Ecto neural progenitor cell (in vitro differentiated cells): ENCODE measurements at regions not wholly inside any gene's neighbourhood (a gene's known extent, or its start where the extent isn't known, plus 50 kb on each side); places are given as distances from the start of the nearest gene placed in this dataset.

Source experiments
- DNase-seq: peaks from one replicate; pipeline ENCODE4 v3.0.0-alpha.2; 2018; ENCODE audit warnings: low spot score

- peak; percentile 10 for DNase-seq
Observed at GRCh38 chr1:30316056-30316455, 407.3 kb downstream of the MATN1 start.

DNA sequence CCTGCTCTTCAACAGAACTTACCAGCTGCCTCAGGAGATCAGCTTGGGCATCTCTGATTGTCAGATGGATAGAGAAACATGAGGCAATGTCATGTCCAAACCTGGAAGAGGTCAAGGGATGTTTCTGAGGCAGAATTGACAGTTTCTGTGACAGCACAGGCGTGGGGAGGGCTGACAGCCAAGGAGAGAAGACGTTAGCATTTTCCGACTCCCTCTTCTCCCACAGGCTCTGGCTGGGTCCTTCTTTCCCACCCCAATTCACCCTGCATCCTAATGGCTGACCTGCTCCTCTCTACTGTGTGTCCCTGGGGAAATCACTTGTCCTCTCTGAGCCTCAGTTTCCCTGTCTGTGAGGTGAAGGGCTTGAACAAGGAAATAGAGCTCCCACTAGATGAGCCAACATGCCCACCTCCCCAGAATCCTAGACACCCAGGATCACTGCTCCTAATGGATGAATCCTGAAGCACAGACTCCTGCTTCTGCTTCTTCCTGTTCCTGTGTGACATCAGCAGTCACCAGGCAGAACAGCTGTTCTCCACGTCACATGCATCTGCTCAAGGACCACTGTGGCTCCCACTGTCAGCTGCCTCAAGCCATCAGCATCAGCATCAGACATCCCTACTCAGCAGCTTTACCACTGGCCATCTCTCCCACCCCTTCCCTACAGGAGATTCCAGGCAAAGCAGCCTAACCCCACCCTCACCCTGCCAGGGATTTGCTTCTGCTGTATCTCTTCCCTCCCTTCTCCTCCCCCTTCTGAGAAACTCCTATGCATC lies 408.0 kb downstream of the MATN1 start:
- peak; percentile 32 for DNase-seq

DNA sequence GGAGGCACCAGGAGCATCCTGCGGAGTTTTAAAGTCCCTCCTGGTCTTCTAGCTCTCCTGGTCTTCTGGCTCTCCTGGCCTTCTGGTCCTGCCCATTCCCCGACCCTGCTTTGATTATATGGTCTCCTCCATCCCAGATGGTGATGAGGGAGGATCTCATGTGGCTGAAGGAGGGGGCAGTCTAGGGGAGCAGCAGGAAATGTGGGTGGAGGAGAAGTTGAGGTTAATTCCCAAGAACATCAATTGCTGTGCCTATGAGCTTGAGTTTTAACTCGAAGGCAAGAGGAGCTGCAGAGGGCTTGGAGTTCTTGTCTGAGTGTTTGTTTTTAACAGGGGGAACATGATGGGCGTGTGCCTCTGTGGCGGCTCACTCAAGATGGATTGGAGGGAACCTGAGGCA lies 408.8 kb downstream of the MATN1 start:
- DNase-seq: no peak

GRCh38 chr1:30313584-30313983 lies 409.8 kb downstream of the MATN1 start:
- DNase-seq: no peak

GRCh38 chr1:30313176-30313575 lies 410.2 kb downstream of the MATN1 start:
- peak; percentile 36 for DNase-seq

DNA sequence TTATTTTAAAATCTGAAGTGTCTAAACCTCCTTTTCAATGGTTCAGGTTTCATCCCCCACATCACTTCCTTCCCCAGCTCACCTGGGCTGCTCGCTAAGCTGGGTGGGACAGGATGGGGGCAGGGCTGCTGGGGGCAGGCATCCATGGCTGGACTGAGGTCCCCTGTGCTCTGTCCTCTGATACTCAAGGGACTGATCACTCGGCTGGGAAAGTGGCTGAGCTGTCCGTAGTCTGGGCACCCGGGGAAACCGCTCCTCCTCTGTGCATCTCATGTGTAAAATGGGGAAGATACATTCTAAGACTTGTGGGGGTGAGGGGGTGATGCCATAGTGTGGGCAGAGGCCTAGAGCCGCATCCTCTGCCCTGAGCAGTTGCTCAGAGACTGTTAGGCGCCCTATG lies 411.2 kb downstream of the MATN1 start:
- DNase-seq: peak; percentile 35

- peak; percentile 22 for DNase-seq
Observed at GRCh38 chr1:30311749-30312148, 411.6 kb downstream of the MATN1 start.

DNA sequence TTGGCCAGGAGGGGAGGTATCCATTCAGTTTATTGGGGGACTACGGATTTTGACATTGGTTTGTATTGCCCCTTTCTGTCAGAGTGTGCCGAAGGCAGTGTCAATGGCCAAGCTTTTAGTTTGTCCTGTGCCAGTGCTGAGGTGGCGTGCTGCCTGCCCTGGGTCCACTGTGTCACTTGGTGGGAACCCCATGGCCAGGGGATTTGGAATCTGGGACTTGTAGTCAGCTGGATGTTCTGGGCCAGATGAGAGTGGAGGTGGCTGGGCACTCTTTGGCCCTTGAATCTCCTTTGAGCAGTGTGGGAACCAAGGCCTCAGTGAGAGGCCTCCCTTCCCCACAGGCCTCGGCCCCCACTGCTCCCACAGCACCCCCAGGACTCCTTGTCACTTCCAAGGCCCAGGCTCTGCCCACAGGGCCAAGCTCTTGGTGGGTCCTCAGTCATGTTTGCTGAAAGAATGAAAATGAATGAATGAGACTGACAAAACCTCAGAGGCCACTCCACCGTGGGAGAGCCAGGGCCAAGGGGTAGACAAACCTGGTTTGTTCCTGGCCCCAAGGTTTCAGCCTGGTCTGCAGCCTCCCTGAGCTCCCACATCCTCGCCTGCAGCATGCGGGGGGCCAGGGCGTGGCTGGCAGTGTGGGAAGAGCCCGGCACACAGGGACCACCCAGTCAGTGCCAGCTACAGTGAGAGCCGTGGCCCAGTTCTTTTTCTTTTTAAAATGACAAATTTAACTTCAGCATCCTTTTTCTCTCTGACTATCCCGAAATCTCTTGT lies 412.2 kb downstream of the MATN1 start:
- no peak for DNase-seq

DNA sequence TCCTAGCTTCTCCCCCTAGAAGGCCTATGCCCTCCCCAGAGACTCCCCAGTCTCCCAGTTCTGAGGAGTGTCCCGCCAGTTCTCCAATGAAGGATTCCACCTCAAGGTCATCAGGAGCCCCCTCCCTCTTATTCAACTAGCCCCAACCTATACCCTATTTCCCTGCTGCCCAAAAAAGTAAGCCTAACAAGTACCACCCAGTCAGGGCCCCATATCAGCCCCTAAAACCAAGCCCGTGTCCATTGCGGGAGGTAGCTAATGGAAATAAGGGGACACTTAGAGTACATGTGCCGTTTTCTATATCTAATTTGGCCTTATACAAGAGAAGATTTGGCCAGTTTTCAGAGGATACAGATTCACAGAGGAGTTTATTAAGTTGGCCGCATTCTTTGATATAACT lies 416.2 kb downstream of the MATN1 start:
- peak; percentile 14 for DNase-seq

- DNase-seq: no peak
Observed at GRCh38 chr1:30305519-30305918, 417.9 kb downstream of the MATN1 start.

GRCh38 chr1:30305061-30305460 lies 418.3 kb downstream of the MATN1 start:
- DNase-seq: no peak

GRCh38 chr1:30304080-30304479 lies 419.3 kb downstream of the MATN1 start:
- peak; percentile 14 for DNase-seq

- DNase-seq: peak; percentile 15
Observed at GRCh38 chr1:30303387-30303786, 420.0 kb downstream of the MATN1 start.

DNA sequence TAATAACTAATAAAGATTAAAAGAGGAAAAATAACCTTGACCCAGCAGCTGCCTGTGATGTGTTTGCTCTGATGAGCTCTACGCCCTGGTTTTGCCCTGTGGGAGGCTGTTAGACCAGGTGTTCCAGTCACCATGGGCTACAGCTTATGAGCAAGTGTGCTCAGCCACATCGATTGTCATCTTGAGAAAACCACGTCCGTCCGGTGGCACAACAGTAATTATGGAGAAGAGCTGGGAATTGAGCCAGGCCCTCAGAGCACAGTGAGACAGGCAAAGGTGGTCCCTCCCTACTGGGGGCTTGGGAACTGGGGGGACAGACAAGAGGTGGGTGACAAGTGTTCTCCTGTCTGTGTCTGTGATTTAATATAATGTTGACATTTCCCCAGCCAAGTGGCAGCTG lies 420.5 kb downstream of the MATN1 start:
- DNase-seq: peak; percentile 21

GRCh38 chr1:30300669-30301068 lies 422.7 kb downstream of the MATN1 start:
- no peak for DNase-seq

DNA sequence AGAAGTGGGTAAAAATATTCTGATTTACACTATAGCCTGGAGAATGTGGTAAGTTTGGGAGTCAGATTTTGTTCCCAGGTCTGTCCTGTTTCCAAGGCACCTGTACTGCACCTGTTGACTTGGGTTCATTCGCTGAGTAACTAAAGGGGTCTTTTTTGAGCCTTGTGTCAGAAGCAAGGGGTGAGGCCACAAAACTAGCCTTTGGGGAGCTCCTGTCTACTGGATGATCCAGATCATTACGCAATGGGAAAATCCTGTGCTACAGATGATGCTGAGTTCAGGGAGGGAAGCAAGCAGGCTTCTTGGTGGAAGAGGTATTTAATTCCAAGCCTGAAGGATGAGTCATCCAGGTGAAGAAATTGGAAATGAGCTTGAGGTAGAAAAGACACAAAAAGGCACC lies 424.0 kb downstream of the MATN1 start:
- no peak for DNase-seq

DNA sequence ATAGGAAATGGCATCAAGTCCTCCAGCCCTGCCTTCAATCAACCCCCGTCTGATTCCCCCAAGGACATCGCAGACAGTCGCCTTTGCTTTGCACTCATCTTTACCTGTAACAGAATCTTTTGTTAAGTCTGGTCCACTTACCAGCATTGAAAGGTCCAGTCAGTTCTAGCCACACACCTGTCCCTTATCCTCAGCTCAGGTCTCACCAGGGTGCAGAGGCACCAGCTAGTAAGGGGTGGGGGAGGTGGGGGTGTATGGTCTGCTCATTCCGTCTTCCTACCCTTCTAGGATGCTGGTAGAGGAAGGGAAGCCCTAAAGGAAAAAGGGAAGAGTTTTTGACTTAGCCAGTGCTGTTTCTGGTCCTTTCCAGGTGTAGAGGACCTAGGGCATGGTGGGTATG lies 427.7 kb downstream of the MATN1 start:
- DNase-seq: no peak

DNA sequence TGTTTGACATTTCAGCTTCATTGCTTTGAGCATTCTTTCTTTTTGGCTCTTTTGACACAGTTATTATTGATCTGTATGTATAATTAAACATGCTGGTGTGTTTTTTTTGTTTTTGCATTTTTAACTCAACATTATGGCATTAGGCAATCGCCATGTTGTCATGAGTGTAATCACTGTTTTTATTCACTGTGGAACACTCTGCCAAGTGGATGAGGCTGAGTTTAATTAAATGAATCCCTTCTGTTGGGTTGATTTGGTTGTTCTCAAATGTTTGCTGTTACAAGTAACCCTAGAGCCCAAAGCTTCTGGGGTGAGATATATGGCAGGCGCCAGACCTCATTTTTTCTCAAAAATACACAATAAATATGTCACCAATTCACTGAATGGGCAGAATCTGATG lies 428.1 kb downstream of the MATN1 start:
- no peak for DNase-seq

DNA sequence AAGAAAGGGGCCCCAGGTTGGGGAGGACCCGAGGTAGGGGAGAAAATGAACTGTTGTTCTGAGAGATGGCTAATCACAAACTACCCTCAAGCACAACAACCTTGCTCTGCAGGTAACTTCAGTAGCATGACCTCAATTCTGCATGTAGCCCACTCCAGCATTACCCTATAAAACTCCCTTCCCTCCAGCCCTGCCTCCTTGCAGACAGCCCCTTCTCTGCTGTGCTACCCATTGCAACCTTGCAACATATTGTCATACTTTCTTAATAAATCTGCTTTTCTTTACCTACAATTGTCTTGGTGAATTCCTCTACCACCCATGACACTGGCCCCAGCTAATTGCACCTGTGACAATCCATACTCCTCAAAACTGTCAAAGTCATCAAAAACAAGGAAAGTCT lies 428.9 kb downstream of the MATN1 start:
- peak; percentile 18 for DNase-seq

GRCh38 chr1:30292451-30292850 lies 430.9 kb downstream of the MATN1 start:
- no peak for DNase-seq

- no peak for DNase-seq
Observed at GRCh38 chr1:30291526-30291925, 431.9 kb downstream of the MATN1 start.

GRCh38 chr1:30290581-30290980 lies 432.8 kb downstream of the MATN1 start:
- no peak for DNase-seq

- peak; percentile 34 for DNase-seq
Observed at GRCh38 chr1:30287976-30288375, 435.4 kb downstream of the MATN1 start.
